DND-41 (cell line): ENCODE measurements at regions not wholly inside any gene's neighbourhood (a gene's known extent, or its start where the extent isn't known, plus 50 kb on each side); places are given as distances from the start of the nearest gene placed in this dataset.

Experiments used
- CTCF ChIP-seq: IDR thresholded peaks from 2 replicates; pipeline ENCODE4 v1.5.1; 2012; ENCODE audit warnings: borderline replicate concordance, low read length, moderate library complexity, mild to moderate bottlenecking; ENCODE audit not compliant: poor library complexity, severe bottlenecking; ENCODE audit errors: extremely low read depth
- EZH2 ChIP-seq: IDR thresholded peaks from 3 replicates; pipeline ENCODE4 v1.6.1; 2012; ENCODE audit warnings: borderline replicate concordance, low read depth, mild to moderate bottlenecking, moderate library complexity, low read length, inconsistent platforms; ENCODE audit not compliant: severe bottlenecking

- no peak for TF ChIP-seq CTCF
- no peak for TF ChIP-seq EZH2
Measured at GRCh38 chr2:45070113-45070652, 60.9 kb upstream of the SIX2 start.
